ENCODE measurements at regions not wholly inside any gene's neighbourhood (a gene's known extent, or its start where the extent isn't known, plus 50 kb on each side); places are given as distances from the start of the nearest gene placed in this dataset.

DNA sequence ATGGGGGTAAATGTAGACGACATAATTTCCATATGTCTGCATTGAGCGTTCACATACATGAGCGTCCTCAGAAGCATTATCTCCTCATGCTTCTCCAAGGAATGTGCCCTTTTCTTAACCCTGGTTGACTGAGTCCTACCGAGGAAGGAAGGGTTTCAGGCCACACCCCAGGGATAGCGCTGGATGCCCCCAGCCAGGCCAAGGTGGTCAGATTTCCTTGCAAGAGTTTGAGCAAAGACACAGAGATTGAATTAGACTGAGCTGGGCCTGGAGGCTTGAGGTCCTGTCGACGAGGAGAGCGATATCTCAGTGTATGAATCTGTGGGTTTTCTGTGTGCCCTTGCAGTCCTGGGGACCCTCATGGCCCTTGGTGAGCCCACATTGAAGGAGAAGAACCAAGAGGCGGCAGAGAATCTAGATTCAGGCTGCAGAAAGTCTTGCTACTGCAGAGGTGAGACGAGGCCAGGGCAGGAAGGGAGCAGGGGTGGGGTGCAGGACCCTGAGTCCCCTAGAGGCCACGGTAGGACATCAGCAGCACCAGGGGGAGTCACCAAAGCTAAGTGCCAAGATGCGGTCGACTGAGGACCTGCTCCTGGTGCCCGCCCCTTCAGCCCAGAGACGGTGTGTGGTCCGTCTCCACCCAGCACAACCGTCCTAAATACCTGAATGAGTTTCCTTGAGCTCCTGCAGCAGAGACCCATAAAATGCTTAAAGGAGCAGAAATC lies 94.7 kb upstream of the DIO3 start:
- DNase-seq (ENCODE audit: low spot score), result no peak

GRCh38 chr14:101467181-101467926 lies 93.9 kb upstream of the DIO3 start:
- DNase-seq (ENCODE audit: low spot score), result no peak

DNA sequence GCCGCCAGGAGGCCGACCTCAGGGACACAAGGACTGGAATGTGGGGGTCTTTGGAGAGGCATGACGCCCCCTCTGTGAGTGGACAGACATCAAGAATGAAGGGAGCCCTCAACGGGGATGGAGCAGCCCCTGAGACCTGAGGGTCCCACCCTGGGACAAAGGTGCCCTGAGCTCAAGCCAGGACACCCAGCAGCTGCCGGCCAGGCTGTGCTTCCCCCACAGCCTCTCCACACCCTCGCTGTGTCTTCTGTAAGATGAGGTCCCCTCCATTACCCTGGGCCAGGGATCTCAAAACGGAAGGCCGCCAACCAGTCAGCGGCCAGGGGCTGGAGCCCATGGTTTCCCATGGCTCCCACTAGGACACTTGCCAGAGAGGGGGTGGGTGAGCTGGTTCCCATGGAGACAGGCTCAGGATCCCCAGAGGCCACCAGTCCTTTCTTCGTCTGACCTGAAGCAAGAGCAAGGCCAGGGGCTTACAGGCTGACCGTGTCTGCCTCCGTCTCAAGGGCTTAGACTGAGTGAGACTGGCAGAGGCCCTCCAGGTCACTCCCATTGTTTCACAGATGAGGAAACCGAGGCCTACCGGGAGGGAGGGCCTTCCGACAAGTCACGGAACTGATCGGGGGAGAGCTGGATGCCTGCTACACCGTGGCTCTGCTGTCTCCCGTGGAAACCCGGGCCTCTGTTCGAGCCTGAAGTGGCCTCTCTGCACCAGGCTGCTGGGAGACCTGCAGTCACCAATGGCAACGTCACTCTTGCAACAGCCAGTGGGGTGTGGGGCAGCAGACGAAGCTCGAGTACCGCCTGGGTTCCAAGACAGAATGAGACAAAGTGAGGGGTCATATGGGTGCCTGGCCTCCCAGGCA lies 91.7 kb upstream of the DIO3 start:
- no peak for DNase-seq (ENCODE audit: low spot score)

DNA sequence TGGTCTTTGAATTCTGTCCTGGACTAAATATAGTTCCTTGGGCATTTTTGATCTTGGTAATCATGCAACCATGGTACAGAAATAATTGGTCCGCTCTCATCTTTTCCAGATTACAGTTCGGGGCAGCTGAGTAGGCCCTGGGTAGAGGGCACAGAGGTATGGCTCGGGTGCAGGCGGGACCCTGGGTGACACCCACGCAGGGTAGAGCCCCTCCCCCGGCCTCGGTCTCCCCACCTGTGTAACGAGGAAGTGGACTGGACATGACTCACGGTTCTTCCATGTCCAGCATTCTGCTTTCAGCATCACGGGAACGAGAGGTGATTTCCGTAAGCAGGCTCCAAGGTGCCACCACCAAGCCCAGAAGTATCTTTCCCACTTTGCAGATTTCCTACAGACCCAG lies 91.0 kb upstream of the DIO3 start:
- DNase-seq (ENCODE audit: low spot score), result no peak

GRCh38 chr14:101471723-101472517 lies 89.4 kb upstream of the DIO3 start:
- DNase-seq (ENCODE audit: low spot score), result no peak

- no peak for DNase-seq (ENCODE audit: low spot score)
Measured at GRCh38 chr14:101472518-101472849, 88.8 kb upstream of the DIO3 start.

DNA sequence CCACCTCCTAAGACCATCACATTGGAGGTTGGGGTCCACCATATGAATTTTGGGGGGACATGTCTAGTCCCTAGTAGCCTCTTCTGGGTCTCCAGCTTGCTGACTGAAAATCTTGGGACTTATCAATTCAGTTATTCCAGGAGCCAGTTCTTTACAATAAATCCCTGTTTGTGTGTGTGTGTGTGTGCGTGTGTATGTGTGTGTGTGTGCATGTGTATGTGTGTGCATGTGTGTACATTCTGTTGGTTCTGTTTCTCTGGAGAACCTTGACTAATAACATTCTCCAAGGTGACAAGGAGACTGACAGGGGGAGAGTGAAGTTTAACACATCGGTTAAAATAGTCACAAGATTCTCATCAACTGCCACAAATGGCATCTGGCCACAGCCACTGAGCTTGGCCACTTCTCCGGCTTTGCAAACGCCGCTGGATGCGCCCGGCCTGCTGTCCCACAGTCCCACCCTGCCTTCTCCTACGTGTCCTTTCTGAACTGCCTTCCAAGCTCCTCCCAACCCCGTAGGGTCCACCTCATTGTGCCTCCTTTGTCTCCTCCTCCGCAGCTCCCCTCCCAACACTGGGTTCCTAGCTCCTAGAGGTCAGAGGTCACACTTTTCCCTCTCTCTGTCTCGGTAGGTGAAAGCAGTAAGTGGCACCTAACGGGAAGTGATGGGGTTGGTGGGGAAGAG lies 88.1 kb upstream of the DIO3 start:
- DNase-seq (ENCODE audit: low spot score), result no peak

DNA sequence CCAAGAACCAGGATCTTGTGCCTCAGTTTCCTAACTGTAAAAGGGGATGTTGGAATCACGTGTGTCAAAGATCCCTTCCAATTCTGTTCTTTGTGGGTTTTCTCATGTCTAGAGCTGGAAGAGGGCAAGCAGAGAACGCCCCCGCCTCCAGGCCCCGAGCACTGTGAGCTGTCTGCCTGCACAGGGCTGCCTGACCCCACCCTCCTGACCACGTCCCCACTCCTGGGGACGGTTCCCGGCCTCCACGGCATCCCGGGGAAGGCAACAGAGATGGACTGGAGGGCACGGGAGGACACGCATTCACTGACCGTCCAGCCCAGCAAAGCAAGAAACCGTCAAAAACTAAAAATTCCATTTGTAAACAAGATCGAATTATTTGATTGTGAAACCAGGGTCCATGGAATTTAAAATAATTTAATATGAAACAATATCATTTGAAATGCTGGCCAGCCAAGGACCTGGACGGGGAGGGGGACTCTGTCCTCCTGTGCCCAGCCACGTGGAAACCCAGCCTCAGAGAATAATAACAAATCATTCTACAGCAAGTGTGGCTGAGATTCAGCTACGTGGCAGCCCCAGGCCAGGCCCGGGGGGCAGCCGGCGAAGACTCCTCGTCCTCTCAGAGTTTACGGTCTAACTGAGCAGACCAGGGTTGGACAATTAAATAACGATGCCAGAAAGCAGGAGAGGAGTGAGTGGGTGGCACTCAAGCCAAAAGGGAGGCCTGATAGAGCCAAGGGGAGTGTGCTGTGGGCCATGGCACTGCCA lies 87.3 kb upstream of the DIO3 start:
- no peak for DNase-seq (ENCODE audit: low spot score)

- DNase-seq (ENCODE audit: low spot score), result no peak
Measured at GRCh38 chr14:101474563-101475455, 86.5 kb upstream of the DIO3 start.

DNA sequence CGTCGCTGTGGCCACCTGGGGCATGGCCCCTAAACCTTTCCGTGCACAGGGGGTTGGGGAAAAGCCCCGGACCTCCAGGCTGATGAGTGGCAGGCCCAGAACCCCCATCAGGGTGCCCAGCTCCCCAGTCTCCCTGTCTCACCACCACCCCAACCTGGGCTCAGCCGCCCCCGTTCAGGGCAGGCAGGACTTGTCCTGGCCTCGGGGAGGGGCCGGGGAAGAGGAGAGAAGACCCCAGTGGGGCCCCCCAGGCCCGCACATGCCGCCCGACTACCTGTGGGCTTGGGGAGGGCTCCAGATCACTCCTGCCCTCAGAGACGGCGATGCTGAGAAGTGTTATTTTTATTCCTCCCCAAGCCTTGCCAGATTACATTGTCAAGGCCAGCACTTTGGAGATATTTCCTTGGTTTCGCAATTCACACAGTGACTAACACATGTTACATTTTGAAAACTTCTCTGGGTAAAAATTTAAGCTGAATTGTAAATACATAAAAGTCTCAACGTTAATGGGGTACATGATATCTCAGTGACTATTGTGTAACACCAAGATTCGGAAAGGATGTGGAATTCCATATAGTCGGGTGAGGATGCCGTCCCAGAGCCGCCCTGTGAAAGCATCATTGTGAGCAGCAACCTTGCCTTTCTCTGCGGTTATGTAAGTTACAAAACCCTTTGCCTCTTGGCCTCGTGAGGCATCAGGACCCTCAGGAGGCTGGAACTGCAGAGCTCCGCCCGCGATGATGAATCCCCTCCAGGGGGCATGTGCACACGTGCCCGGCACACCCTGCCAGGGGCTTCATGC lies 85.6 kb upstream of the DIO3 start:
- peak; percentile 61 for DNase-seq (ENCODE audit: low spot score)

- no peak for DNase-seq (ENCODE audit: low spot score)
Measured at GRCh38 chr14:101476258-101476915, 84.9 kb upstream of the DIO3 start.

- no peak for DNase-seq (ENCODE audit: low spot score)
Measured at GRCh38 chr14:101476916-101477553, 84.3 kb upstream of the DIO3 start.

DNA sequence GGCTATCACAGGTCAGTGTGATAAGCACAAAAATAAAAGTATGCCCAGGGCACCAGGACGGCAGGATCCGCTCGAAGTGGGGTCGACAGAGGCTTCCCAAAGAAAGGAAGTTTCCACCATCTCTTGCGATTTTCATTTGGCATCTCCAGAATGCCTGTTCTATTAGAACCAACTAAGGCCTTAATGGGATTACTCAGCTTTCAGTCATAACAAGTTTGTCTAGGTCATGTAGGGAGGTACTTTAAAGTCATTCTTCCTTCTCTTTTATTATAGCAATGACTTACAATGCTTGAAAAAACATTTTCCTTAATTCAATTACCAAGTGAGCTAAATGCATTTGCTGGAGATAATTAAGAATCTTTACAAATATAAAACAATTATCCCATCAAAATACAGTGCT lies 83.6 kb upstream of the DIO3 start:
- DNase-seq (ENCODE audit: low spot score), result no peak

- DNase-seq (ENCODE audit: low spot score), result no peak
Measured at GRCh38 chr14:101478096-101478495, 83.2 kb upstream of the DIO3 start.

DNA sequence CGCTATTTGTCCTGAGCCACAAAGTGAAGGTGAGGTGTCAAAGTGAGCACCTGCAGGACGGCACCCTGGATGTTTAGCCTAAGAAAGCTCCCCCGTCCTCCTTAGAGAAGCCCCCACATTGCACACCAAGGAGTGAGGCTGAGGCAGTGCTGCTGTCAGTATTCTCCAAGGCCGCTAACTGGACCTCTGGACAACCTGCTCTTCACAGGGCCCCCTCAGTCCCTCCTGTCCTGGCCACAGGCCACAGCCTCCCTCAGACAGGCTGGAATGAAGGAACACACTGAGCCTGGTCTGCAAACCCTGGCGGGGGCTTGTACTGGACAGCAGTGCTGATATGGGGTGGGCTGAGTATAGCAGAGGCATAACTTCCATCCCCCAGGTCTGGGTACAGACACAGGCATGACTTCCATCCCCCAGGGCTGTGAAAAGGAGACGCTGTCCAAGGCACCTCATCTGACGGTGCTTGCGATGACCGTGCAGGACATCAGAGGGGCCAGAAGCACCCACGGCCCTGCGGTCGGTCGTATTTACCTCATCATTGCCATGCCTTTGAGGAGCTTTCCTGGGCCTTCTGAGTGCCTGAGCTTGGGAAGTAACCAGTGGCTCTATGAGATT lies 82.4 kb upstream of the DIO3 start:
- no peak for DNase-seq (ENCODE audit: low spot score)

- DNase-seq (ENCODE audit: low spot score), result no peak
Measured at GRCh38 chr14:101480022-101480746, 81.1 kb upstream of the DIO3 start.

All from AG08396 (cell line).